Keratinocyte (primary cell): ENCODE measurements at regions not wholly inside any gene's neighbourhood (a gene's known extent, or its start where the extent isn't known, plus 50 kb on each side); places are given as distances from the start of the nearest gene placed in this dataset.
A peak's percentile ranks its signal among the peaks of the same experiment; 100 is the strongest.

Source experiments
- DNase-seq: peaks from one replicate; pipeline ENCODE4 v3.0.0-alpha.2; 2011; ENCODE audit warnings: low read depth, missing footprints, low spot score
- FAIRE-seq: peaks from 2 replicates; lab custom pipeline; 2011; peaks lifted over from hg19 to GRCh38; lab: Jason Lieb, UNC
- H2AFZ ChIP-seq: 2 replicates; pipeline ENCODE4 v1.6.0; 2012; ENCODE audit warnings: low read length, control low read depth, inconsistent platforms; ENCODE audit not compliant: control insufficient read depth
- H3K27ac ChIP-seq: 2 replicates; pipeline ENCODE4 v1.5.1; 2011; ENCODE audit warnings: low read length; ENCODE audit not compliant: control insufficient read depth, insufficient read depth
- H3K27me3 ChIP-seq: 3 replicates; pipeline ENCODE4 v1.6.0; 2011; ENCODE audit warnings: low read length; ENCODE audit not compliant: control insufficient read depth, insufficient read depth; ENCODE audit errors: extremely low read depth
- H3K36me3 ChIP-seq, 2 experiments: 2 replicates in 1 of 2; 3 replicates in 1 of 2; pipeline ENCODE4 v1.5.1; 2011; ENCODE audit warnings: low read length in 2 of 2, mild to moderate bottlenecking in 1 of 2; ENCODE audit not compliant: control insufficient read depth in 2 of 2, insufficient read depth in 2 of 2; ENCODE audit errors: extremely low read depth in 1 of 2
- H3K4me1 ChIP-seq: 3 replicates; pipeline ENCODE4 v1.5.1; 2011; ENCODE audit warnings: low read length; ENCODE audit not compliant: control insufficient read depth, insufficient read depth; ENCODE audit errors: extremely low read depth
- H3K4me2 ChIP-seq: 3 replicates; pipeline ENCODE4 v1.6.0; 2011; ENCODE audit warnings: low read depth, low read length; ENCODE audit not compliant: control insufficient read depth, insufficient read depth; ENCODE audit errors: extremely low read depth
- H3K4me3 ChIP-seq, 3 experiments: fragments of 200-600 bp in 1 of 3; sonication (generic) in 1 of 3; 2 replicates in 2 of 3; 3 replicates in 1 of 3; pipeline ENCODE4 v1.5.1; 2011 to 2016; ENCODE audit warnings: low read length in 3 of 3, mild to moderate bottlenecking in 3 of 3, control low read depth in 2 of 3, inconsistent platforms in 1 of 3, low read depth in 1 of 3, mixed read lengths in 1 of 3, mixed run types in 1 of 3, moderate library complexity in 1 of 3; ENCODE audit not compliant: control insufficient read depth in 2 of 3, insufficient read depth in 2 of 3; ENCODE audit errors: extremely low read depth in 1 of 3
- H3K79me2 ChIP-seq: 2 replicates; pipeline ENCODE4 v1.6.0; 2012; ENCODE audit warnings: low read length; ENCODE audit not compliant: control insufficient read depth, insufficient read depth
- H3K9ac ChIP-seq: 3 replicates; pipeline ENCODE4 v1.6.0; 2011; ENCODE audit warnings: low read length; ENCODE audit not compliant: control insufficient read depth, insufficient read depth; ENCODE audit errors: extremely low read depth
- H3K9me1 ChIP-seq: 3 replicates; pipeline ENCODE4 v1.6.0; 2011; ENCODE audit warnings: low read length; ENCODE audit not compliant: control insufficient read depth, insufficient read depth; ENCODE audit errors: extremely low read depth
- H3K9me3 ChIP-seq: 2 replicates; pipeline ENCODE4 v1.5.1; 2012; ENCODE audit warnings: low read depth, low read length; ENCODE audit not compliant: control insufficient read depth
- H4K20me1 ChIP-seq: 3 replicates; pipeline ENCODE4 v1.6.0; 2011; ENCODE audit warnings: low read length; ENCODE audit not compliant: control insufficient read depth, insufficient read depth; ENCODE audit errors: extremely low read depth
- CTCF ChIP-seq, 3 experiments: IDR thresholded peaks in 1 of 3; conservative IDR thresholded peaks in 1 of 3; optimal IDR thresholded peaks in 1 of 3; 2 replicates in 2 of 3; 3 replicates in 1 of 3; pipeline versions ENCODE3 to v1.5.1; 2011; ENCODE audit warnings: low read length in 3 of 3, mild to moderate bottlenecking in 3 of 3, moderate library complexity in 2 of 3, control low read depth in 1 of 3, inconsistent platforms in 1 of 3; ENCODE audit not compliant: insufficient read depth in 2 of 3; ENCODE audit errors: extremely low read depth in 1 of 3
- EZH2 ChIP-seq: IDR thresholded peaks from one replicate; pipeline ENCODE4 v1.6.1; 2012; ENCODE audit warnings: inconsistent platforms, mild to moderate bottlenecking, low read length, moderate library complexity
- dilution Hi-C: fragments of 300-500 bp; cut with MboI; formaldehyde crosslinking; loops from one replicate; pipeline ENCODE4 v1.7.0; 2020; ENCODE audit warnings: low sequenced_read_pairs; ENCODE audit not compliant: extremely low pct_ligation_motif_present

- H3K4me3 ChIP-seq: no peak overlapping the region
- H3K4me1 ChIP-seq: no peaks in the 10 kb centered on the region
- no peak for DNase-seq
- no peak overlapping the region for H3K4me2 ChIP-seq
- H3K36me3 ChIP-seq: no peaks in the 10 kb centered on the region
- dilution Hi-C loops: no loop called here
- no peak overlapping the region for H3K9ac ChIP-seq
- TF ChIP-seq EZH2: no peak
- TF ChIP-seq CTCF (optimal IDR thresholded peaks at IDR 0.05 in 1 of 3, IDR thresholded peaks at IDR 0.05 in 1 of 3, conservative IDR thresholded peaks at IDR 0.05 in 1 of 3; ENCODE audit: extremely low read depth in 1 of 3, insufficient read depth in 2 of 3, low read length in 3 of 3): no peak
- no peak overlapping the region for H2AFZ ChIP-seq
- no peaks in the 10 kb centered on the region for H3K79me2 ChIP-seq
- FAIRE-seq: peak; percentile 48
- no peaks in the 10 kb centered on the region for H3K9me1 ChIP-seq
- no peaks in the 10 kb centered on the region for H4K20me1 ChIP-seq
- no peaks in the 10 kb centered on the region for H3K27me3 ChIP-seq
- no peaks in the 10 kb centered on the region for H3K9me3 ChIP-seq
- no peak overlapping the region for H3K27ac ChIP-seq
Measured at GRCh38 chr17:69834494-69834893, 240.5 kb upstream of the KCNJ16 start.

- Histone ChIP-seq H3K4me1 (no peaks in the 10 kb centered on the region), H3K9me3 (no peaks in the 10 kb centered on the region), H3K27ac (no peak overlapping the region), H3K4me3 (no peak overlapping the region), H4K20me1 (no peaks in the 10 kb centered on the region), H3K36me3 (no peaks in the 10 kb centered on the region), H3K4me2 (no peak overlapping the region), H3K27me3 (no peaks in the 10 kb centered on the region), H3K9me1 (no peaks in the 10 kb centered on the region), H3K9ac (no peak overlapping the region), H3K79me2 (no peaks in the 10 kb centered on the region), H2AFZ (no peak overlapping the region)
- dilution Hi-C loops: no loop called here
- FAIRE-seq: no peak
- no peak for TF ChIP-seq CTCF (optimal IDR thresholded peaks at IDR 0.05 in 1 of 3, IDR thresholded peaks at IDR 0.05 in 1 of 3, conservative IDR thresholded peaks at IDR 0.05 in 1 of 3; ENCODE audit: extremely low read depth in 1 of 3, insufficient read depth in 2 of 3, low read length in 3 of 3)
- no peak for TF ChIP-seq EZH2
- no peak for DNase-seq
Measured at GRCh38 chr17:69851736-69852135, 223.3 kb upstream of the KCNJ16 start.
